Brain microvascular endothelial cell (primary cell): ENCODE measurements at regions not wholly inside any gene's neighbourhood (a gene's known extent, or its start where the extent isn't known, plus 50 kb on each side); places are given as distances from the start of the nearest gene placed in this dataset.

Experiments
- DNase-seq: peaks from one replicate; pipeline ENCODE4 v3.0.0-alpha.2; 2020
- H3K27ac ChIP-seq: fragments of 250-450 bp; sonication (Bioruptor Pico); 2 replicates; pipeline ENCODE4 v1.5.1; 2020; ENCODE audit warnings: mild to moderate bottlenecking, moderate library complexity
- H3K27me3 ChIP-seq: fragments of 250-450 bp; sonication (Bioruptor Pico); replicated peaks from 2 replicates; pipeline ENCODE4 v1.5.1; 2020; ENCODE audit warnings: mild to moderate bottlenecking
- H3K36me3 ChIP-seq: fragments of 250-450 bp; sonication (Bioruptor Pico); replicated peaks from 2 replicates; pipeline ENCODE4 v1.5.1; 2020; ENCODE audit warnings: mild to moderate bottlenecking
- H3K4me3 ChIP-seq: 2 replicates; pipeline ENCODE4 v1.5.1; 2011; ENCODE audit warnings: low read depth, mild to moderate bottlenecking, control low read depth, low read length, moderate library complexity
- CTCF ChIP-seq: IDR thresholded peaks from 2 replicates; pipeline ENCODE4 v1.5.1; 2011; ENCODE audit warnings: low read depth, mild to moderate bottlenecking, moderate library complexity, low read length, control low read depth, inconsistent platforms; ENCODE audit errors: missing control alignments
- in situ Hi-C: cut with HindIII; loops from 2 replicates; pipeline ENCODE4 v1.10.0; 2017; ENCODE audit warnings: low sequenced_read_pairs, low pct_ligation_motif_present

GRCh38 chr3:72382460-72382859, 465.8 kb downstream of the SHQ1 start:
- Histone ChIP-seq H3K4me3 (no peak overlapping the region), H3K27ac (no peak overlapping the region), H3K36me3 (peaks cover 9% of the 10 kb centered on the region), H3K27me3 (no peaks in the 10 kb centered on the region)
- in situ Hi-C loops = no loop called here
- no peak for TF ChIP-seq CTCF
- no peak for DNase-seq

- in situ Hi-C loops = no loop called here
- no peak for TF ChIP-seq CTCF
- no peak overlapping the region for H3K27ac ChIP-seq
- H3K27me3 ChIP-seq = no peaks in the 10 kb centered on the region
- no peak overlapping the region for H3K4me3 ChIP-seq
- no peak for DNase-seq
- peaks cover 9% of the 10 kb centered on the region for H3K36me3 ChIP-seq
Observed at GRCh38 chr3:72381584-72381983, 466.7 kb downstream of the SHQ1 start.

GRCh38 chr3:72380711-72381493, 467.3 kb downstream of the SHQ1 start:
- in situ Hi-C loops = no loop called here
- no peak for DNase-seq

GRCh38 chr3:72380193-72380592, 468.1 kb downstream of the SHQ1 start:
- DNase-seq = peak; percentile 21
- no peak overlapping the region for H3K27ac ChIP-seq
- peaks cover 9% of the 10 kb centered on the region for H3K36me3 ChIP-seq
- no peak for TF ChIP-seq CTCF
- in situ Hi-C loops = no loop called here
- no peak overlapping the region for H3K4me3 ChIP-seq
- no peaks in the 10 kb centered on the region for H3K27me3 ChIP-seq

More at GRCh38 chr3:72380711-72381493, 467.3 kb downstream of the SHQ1 start:
- no peak for TF ChIP-seq CTCF
- peaks cover 9% of the 10 kb centered on the region for H3K36me3 ChIP-seq
- H3K27me3 ChIP-seq = no peaks in the 10 kb centered on the region
- H3K27ac ChIP-seq = no peak overlapping the region
- no peak overlapping the region for H3K4me3 ChIP-seq

GRCh38 chr3:72379500-72380187, 468.6 kb downstream of the SHQ1 start:
- Histone ChIP-seq H3K4me3 (no peak overlapping the region), H3K36me3 (peaks cover 9% of the 10 kb centered on the region), H3K27me3 (no peaks in the 10 kb centered on the region), H3K27ac (no peak overlapping the region)
- in situ Hi-C loops = no loop called here
- no peak for TF ChIP-seq CTCF
- DNase-seq = no peak
